ENCODE measurements at regions not wholly inside any gene's neighbourhood (a gene's known extent, or its start where the extent isn't known, plus 50 kb on each side); places are given as distances from the start of the nearest gene placed in this dataset.
A peak's percentile ranks its signal among the peaks of the same experiment; 100 is the strongest.

- DNase-seq (ENCODE audit: low read depth, low spot score): no peak
Measured at GRCh38 chr11:32265911-32266310, 169.4 kb downstream of the WT1 start.

GRCh38 chr11:32266601-32267000, 168.7 kb downstream of the WT1 start:
- no peak for DNase-seq (ENCODE audit: low read depth, low spot score)

- no peak for DNase-seq (ENCODE audit: low read depth, low spot score)
Measured at GRCh38 chr11:32267679-32268187, 167.6 kb downstream of the WT1 start.

- DNase-seq (ENCODE audit: low read depth, low spot score): no peak
Measured at GRCh38 chr11:32273931-32274330, 161.4 kb downstream of the WT1 start.

- no peak for DNase-seq (ENCODE audit: low read depth, low spot score)
Measured at GRCh38 chr11:32279672-32280071, 155.7 kb downstream of the WT1 start.

- DNase-seq (ENCODE audit: low read depth, low spot score): no peak
Measured at GRCh38 chr11:32280339-32280738, 155.0 kb downstream of the WT1 start.

- DNase-seq (ENCODE audit: low read depth, low spot score): no peak
Measured at GRCh38 chr11:32288276-32288675, 147.1 kb downstream of the WT1 start.

- no peak for DNase-seq (ENCODE audit: low read depth, low spot score)
Measured at GRCh38 chr11:32289701-32290100, 145.6 kb downstream of the WT1 start.

GRCh38 chr11:32290783-32291182, 144.6 kb downstream of the WT1 start:
- DNase-seq (ENCODE audit: low read depth, low spot score): peak; percentile 18

GRCh38 chr11:32297611-32298011, 137.7 kb downstream of the WT1 start:
- no peak for DNase-seq (ENCODE audit: low read depth, low spot score)

- DNase-seq (ENCODE audit: low read depth, low spot score): no peak
Measured at GRCh38 chr11:32302826-32303225, 132.5 kb downstream of the WT1 start.

GRCh38 chr11:32304521-32304920, 130.8 kb downstream of the WT1 start:
- DNase-seq (ENCODE audit: low read depth, low spot score): no peak

GRCh38 chr11:32305460-32305859, 129.9 kb downstream of the WT1 start:
- no peak for DNase-seq (ENCODE audit: low read depth, low spot score)

- no peak for DNase-seq (ENCODE audit: low read depth, low spot score)
Measured at GRCh38 chr11:32307471-32307870, 127.9 kb downstream of the WT1 start.

GRCh38 chr11:32307913-32308312, 127.4 kb downstream of the WT1 start:
- no peak for DNase-seq (ENCODE audit: low read depth, low spot score)

GRCh38 chr11:32309530-32310213, 125.7 kb downstream of the WT1 start:
- no peak for DNase-seq (ENCODE audit: low read depth, low spot score)

GRCh38 chr11:32310214-32310601, 125.1 kb downstream of the WT1 start:
- DNase-seq (ENCODE audit: low read depth, low spot score): no peak

- no peak for DNase-seq (ENCODE audit: low read depth, low spot score)
Measured at GRCh38 chr11:32311346-32312065, 123.8 kb downstream of the WT1 start.

GRCh38 chr11:32312206-32312817, 123.0 kb downstream of the WT1 start:
- DNase-seq (ENCODE audit: low read depth, low spot score): no peak

GRCh38 chr11:32312865-32313403, 122.4 kb downstream of the WT1 start:
- DNase-seq (ENCODE audit: low read depth, low spot score): peak; percentile 58

- DNase-seq (ENCODE audit: low read depth, low spot score): no peak
Measured at GRCh38 chr11:32313477-32313876, 121.9 kb downstream of the WT1 start.

GRCh38 chr11:32315121-32315520, 120.2 kb downstream of the WT1 start:
- no peak for DNase-seq (ENCODE audit: low read depth, low spot score)

Measured in ELF-1 (cell line).